AG10803 (cell line): ENCODE measurements at regions not wholly inside any gene's neighbourhood (a gene's known extent, or its start where the extent isn't known, plus 50 kb on each side); places are given as distances from the start of the nearest gene placed in this dataset.

Experiments used
- DNase-seq: peaks from one replicate; pipeline ENCODE4 v3.0.0; 2010; ENCODE audit warnings: low read depth
- H3K4me3 ChIP-seq: 2 replicates; pipeline ENCODE4 v1.5.1; 2011; ENCODE audit warnings: mild to moderate bottlenecking, low read length, control low read depth
- CTCF ChIP-seq: conservative IDR thresholded peaks from 2 replicates; pipeline ENCODE4 v1.5.1; 2011; ENCODE audit warnings: mild to moderate bottlenecking, low read length, control low read depth, inconsistent platforms

GRCh38 chr2:6498841-6499240 lies 366.9 kb downstream of the CMPK2 start:
- TF ChIP-seq CTCF = no peak
- no peak overlapping the region for H3K4me3 ChIP-seq
- no peak for DNase-seq

- TF ChIP-seq CTCF = no peak
- no peak overlapping the region for H3K4me3 ChIP-seq
Observed at GRCh38 chr2:6499691-6500090, 366.0 kb downstream of the CMPK2 start.

GRCh38 chr2:6506361-6506794 lies 359.3 kb downstream of the CMPK2 start:
- DNase-seq = peak; percentile 67
- no peak for TF ChIP-seq CTCF
- H3K4me3 ChIP-seq = no peak overlapping the region

More at GRCh38 chr2:6499691-6500090, 366.0 kb downstream of the CMPK2 start:
- no peak for DNase-seq

- DNase-seq = no peak
- H3K4me3 ChIP-seq = no peak overlapping the region
- TF ChIP-seq CTCF = no peak
Observed at GRCh38 chr2:6506859-6507258, 358.8 kb downstream of the CMPK2 start.

- no peak overlapping the region for H3K4me3 ChIP-seq
- no peak for TF ChIP-seq CTCF
- DNase-seq = no peak
Observed at GRCh38 chr2:6510532-6510931, 355.2 kb downstream of the CMPK2 start.

- no peak for DNase-seq
- TF ChIP-seq CTCF = no peak
- H3K4me3 ChIP-seq = no peak overlapping the region
Observed at GRCh38 chr2:6512589-6512988, 353.1 kb downstream of the CMPK2 start.

- DNase-seq = no peak
- TF ChIP-seq CTCF = no peak
- no peak overlapping the region for H3K4me3 ChIP-seq
Observed at GRCh38 chr2:6516674-6517073, 349.0 kb downstream of the CMPK2 start.
